ENCODE measurements at regions not wholly inside any gene's neighbourhood (a gene's known extent, or its start where the extent isn't known, plus 50 kb on each side); places are given as distances from the start of the nearest gene placed in this dataset.

GRCh38 chr1:48082271-48082962, 85.2 kb upstream of the TRABD2B start:
- TF ChIP-seq, protein P1, sequence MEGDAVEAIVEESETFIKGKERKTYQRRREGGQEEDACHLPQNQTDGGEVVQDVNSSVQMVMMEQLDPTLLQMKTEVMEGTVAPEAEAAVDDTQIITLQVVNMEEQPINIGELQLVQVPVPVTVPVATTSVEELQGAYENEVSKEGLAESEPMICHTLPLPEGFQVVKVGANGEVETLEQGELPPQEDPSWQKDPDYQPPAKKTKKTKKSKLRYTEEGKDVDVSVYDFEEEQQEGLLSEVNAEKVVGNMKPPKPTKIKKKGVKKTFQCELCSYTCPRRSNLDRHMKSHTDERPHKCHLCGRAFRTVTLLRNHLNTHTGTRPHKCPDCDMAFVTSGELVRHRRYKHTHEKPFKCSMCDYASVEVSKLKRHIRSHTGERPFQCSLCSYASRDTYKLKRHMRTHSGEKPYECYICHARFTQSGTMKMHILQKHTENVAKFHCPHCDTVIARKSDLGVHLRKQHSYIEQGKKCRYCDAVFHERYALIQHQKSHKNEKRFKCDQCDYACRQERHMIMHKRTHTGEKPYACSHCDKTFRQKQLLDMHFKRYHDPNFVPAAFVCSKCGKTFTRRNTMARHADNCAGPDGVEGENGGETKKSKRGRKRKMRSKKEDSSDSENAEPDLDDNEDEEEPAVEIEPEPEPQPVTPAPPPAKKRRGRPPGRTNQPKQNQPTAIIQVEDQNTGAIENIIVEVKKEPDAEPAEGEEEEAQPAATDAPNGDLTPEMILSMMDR (IDR thresholded peaks at IDR 0.05 in 8 of 11, conservative IDR thresholded peaks at IDR 0.05 in 3 of 11), result no peak
- no peak for TF ChIP-seq POLR2A (IDR thresholded peaks at IDR 0.05)
- no peak for TF ChIP-seq POLR2AphosphoS5 (IDR thresholded peaks at IDR 0.05)
